Activated CD4-positive, CD25-positive, alpha-beta regulatory T cell treated with anti-CD3 and anti-CD28 coated beads, Interleukin-2, amount 50 U/mL, for 16 hours (primary cell): ENCODE measurements at regions not wholly inside any gene's neighbourhood (a gene's known extent, or its start where the extent isn't known, plus 50 kb on each side); places are given as distances from the start of the nearest gene placed in this dataset.
"Not testable (repeated sequence)": the region's sequence is repeated elsewhere in the genome, so short reads cannot be mapped to it uniquely, and the experiment has no call there.

Source experiments
- DNase-seq: peaks from one replicate; pipeline ENCODE4 v3.0.0-alpha.2; 2020; ENCODE audit warnings: low read depth, low spot score

DNA sequence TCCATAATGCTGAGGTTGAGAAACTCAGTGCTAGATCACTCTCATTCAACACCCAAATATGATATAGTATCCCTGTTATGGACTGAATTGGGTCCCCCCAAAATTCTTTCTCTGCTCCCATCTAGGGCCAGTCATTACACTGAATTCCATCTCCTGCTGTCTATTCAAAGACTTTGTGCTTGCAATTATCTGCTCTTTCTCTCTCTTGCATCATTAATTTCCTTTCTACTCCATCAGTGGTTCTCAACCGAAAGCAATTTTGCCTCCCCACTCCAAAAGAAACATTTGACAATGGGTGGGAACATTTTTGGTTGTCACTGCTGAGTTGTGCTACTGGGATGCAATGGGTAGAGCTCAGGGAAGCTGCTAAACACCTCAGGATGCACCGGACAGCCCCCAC lies 271.5 kb upstream of the CDYL start:
- DNase-seq = no peak

DNA sequence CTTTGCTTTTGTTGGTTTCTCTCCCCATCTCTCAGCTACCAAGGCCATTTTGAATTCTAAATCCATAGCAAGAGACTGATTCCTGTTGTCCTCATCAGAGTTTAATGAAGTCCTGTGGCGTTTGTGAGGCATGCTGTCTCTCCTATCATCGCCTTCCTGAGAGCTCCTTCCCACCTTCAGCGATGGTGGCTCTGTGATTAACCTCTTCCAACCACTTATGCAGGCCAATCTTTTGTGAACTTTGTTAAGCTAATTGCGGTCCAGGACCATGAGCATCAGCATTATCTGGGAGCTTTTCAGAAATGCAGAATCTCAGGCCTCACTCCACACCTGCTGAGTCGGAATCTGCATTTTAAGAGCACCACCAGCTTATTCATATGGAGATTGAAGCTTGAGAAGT lies 272.5 kb upstream of the CDYL start:
- no peak for DNase-seq

DNA sequence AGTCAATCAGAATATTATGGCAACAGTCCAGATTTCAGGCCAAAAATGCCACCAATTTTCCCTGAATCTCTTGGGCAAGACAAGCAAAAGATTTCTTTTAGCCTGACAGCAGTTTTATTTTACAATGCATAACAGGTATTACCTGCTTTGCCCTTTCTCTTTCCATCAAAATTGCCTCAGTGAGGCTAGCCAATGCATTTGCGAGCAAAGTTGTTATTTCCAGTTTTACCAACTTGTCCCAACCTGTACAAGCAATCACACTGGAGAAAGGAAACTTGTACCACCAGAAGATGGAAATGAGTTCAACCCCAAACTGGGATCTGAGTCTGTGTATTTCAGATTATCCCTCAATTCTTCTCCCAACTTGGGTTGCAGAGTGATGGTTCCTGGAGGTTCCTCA lies 279.9 kb upstream of the CDYL start:
- DNase-seq = no peak

DNA sequence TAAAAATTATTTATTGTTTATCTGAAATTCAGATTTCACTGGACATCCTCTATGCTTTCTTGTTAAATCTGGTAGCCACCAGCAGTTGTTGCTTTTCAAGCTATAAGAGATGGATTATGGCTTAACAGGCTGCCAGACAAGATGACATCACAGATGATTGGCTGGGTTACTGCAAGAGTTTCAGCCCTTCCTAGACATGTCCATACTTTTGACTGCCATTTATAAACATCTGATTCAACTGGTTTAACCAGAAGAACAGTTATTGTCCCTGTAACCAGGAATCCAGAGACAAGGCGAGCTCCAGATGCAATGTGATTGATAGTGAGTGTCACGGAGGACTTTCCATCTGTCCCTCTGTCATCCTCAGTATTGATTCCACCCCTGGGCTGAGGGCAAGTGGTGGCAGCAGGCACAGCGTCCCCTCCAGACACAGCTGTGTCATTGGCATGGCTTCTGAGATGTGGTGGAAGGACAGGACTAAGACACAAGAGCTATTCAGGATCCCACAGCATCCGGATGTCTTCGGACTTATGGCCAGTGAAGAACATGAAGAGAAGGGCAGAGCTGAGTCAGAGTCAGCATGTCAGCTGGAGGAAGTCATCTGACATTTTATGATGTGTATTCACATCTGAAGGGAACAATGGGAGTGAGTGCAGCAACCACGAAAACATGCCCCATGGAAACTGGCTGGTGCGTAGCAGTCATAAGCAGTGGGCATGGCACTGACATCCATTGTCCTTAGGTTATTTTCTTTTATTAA lies 284.5 kb upstream of the CDYL start:
- DNase-seq = no peak

DNA sequence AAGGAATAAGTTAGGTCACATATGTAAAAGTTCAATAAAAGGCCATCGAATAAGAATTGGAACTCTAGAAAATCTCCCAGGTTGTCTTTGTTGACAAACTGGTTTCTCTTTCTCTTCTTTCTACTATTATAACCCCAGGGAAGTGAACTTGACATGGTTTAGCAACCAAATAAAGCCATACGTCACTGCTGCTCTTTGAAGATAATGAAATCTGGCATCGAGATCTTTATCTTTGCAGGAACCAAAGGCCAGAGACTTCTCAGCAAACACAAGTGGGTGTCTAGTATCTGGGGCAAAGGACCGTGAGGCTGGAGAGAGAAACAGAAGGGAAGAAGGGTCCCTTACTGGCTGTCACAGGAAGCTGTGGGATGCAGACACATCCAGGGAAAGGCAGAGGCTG lies 286.7 kb upstream of the CDYL start:
- no peak for DNase-seq

DNA sequence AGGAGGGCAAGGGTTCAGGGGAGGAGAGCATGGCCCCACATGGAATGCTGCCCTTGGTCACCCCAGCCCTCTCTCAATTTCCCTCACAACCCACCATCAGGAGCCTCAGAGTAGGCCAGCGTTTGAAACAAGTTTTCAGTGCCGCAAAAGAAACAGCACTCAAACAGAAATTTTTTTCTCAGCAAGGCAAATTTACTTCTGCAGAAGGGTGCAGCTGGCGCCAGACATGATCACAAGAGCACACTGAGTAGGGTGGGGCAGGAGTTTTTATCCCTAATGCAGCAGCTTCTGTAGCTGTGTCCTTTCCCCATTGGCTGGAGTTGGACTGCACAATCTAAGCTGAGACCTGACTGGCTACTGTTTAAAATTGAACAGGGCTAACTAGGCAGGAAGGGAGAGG lies 287.8 kb upstream of the CDYL start:
- DNase-seq = no peak

DNA sequence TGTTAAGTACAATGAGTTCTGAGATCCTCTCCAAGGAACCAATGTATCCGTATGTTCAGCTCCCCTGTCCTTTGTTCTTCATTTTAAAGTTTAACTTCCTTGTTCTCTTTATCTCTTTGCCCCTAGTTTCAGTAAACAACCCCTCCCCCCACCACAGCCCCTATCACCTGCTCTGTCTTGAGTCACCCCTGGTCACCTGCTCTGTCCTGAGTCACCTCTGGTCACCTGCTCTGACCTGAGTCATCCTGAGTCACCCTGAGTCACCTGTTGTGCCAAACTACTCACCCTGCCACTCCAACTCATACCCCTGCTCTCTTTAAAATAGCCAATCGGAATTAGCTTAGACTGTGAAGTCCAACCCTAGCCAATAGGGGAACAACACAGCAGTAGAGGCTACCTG lies 288.7 kb upstream of the CDYL start:
- DNase-seq = no peak

DNA sequence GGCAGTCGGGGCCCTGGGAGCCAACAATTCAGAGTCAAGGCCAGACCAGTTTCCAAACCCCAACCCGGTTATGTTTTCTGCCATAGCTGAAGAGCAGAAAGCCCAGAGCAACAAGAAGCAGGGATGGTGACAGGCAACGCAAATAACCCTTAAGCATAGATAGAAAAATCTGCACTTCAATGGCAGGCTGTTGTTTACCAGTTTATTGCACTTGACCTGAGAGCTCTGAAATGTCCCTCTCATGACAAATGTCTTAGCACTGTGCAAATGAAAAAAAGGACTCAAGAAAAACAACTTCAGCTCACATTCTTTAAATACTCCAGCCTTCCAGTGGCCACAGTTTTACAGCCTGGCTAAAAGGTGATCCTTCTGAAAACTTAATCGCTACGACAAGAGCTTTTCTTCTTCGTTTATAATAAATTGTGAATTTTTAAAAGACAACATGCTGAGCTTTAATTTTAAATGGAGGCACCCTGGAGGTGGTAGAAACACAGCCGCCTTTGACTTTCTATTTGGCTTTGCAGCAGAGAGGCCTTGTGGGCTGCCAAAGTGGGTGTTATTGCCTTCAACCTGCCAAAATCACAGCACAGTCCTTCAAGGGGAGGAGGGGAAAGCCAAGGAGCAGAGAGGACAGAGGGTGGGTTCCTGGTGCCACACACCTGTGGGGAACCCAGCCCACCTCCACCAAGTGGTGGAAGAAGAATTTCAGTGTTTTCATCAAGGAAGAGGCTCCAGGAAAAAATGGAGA lies 289.5 kb upstream of the CDYL start:
- DNase-seq = no peak

DNA sequence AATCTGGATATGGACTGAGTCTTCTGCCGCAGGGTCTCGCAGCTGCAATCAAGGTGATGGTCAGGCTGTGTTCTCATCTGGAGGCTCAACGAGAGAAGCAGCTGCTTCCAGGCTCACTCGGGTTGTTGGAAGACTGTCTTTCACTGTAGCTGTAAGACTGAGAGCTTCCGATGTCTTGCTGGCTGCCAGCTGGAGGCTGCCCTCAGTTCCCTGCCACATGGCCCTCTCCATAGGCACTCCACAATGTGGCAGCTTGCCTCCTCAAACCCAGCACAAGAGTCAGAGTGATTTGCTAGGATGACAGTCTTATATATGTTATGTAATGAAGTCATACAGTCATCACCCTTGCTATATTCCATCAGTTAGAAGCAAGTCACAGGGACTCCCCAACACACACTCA lies 290.5 kb upstream of the CDYL start:
- no peak for DNase-seq

DNA sequence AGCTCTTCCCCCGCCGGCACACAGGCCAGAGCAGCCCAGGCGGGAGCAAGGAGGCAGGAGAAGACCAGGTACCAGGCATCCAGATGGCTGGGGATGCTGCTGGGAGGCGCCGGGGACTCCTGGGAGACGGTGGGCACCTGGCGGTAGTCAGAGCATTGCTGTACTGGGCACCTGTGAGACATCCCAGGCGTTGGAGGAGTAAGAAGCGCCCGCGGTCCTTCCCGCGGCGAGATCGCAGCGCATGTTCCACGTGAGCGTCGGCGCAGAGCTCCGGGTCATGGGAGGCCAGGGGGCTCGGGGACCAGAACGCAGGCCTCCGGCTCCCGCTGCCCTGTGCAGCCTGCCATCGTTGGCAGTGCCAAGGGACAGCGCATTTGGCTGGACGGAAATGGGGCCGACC lies 293.7 kb upstream of the CDYL start:
- DNase-seq = no peak

DNA sequence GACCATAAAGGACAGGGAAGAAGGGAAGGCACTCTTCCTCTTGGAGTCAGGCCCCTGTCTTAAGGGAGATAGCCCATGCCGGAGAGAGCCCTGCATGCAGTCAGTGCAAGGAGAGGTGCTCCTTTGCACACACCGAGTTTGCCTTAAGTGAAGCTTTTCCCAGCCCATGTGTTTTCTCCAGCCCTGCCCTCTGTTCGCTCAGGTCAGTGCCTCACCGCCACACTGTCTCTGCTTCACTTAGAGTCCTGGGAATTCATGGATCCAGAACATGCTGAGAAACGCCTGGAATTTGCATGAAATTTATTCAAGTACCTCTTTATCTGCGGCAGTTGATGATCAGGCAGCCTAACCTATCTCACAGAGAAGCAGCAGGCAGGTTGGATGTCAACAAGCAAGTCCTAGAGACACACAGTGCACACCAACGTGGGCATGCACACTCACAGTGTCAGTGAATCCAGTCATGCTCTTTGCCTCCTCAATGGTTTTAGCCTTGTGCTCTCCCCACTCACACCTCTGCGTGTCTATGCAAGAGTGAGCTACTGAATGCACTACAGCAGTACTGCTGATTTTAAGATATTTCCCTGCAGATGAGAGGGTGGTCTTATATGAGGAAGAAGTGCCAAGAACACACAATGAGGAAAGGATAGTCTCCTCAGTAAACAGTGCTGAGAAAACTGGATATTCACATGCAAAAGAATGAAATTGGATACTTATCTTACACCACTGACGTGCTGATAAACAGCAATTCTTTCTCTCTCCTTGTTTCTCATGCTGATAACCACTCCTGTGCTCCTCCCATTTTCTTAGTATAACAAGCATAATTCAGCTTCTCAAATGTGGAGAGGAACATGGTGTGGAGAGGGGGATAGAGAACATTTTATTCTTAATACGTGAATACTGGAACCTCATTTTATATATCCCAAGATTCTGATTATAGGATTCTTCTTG lies 295.1 kb upstream of the CDYL start:
- no peak for DNase-seq

DNA sequence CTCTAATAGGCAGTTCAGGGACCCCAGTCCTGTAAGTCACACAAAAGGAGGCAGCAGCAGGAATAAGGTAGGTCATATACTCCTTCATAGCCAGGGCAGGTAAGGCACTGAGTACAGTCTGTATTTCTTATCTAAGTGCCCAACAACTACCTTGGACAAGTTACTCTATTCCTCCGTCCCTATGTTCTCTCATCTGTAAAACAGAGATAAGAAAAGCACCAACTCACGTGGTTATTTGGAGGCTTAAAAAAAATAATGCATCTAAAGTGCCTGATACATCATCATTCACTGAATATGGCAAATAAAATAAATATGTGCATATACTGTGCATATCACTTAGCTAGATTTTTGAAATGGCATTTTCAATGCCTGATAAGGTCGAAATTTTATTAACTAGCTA lies 298.1 kb upstream of the CDYL start:
- no peak for DNase-seq

DNA sequence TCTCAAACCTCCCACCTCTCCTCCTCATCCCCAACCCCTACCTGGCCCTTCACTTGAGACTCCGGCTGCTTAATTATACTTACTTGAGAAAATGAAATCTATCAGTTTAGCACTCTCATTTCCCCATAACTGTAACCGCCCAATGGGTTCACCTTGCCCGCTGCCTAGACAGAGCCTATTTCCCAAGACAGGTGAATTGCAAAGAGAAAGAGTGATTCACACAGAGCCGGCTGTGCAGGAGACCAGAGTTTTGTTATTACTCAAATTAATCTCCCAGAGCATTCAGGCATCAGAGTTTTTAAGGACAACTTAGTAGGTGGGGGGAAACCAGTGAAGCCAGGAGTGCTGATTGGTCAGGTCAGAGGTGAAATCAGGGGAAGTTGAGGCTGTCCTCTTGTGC lies 301.4 kb upstream of the CDYL start:
- DNase-seq = no peak

DNA sequence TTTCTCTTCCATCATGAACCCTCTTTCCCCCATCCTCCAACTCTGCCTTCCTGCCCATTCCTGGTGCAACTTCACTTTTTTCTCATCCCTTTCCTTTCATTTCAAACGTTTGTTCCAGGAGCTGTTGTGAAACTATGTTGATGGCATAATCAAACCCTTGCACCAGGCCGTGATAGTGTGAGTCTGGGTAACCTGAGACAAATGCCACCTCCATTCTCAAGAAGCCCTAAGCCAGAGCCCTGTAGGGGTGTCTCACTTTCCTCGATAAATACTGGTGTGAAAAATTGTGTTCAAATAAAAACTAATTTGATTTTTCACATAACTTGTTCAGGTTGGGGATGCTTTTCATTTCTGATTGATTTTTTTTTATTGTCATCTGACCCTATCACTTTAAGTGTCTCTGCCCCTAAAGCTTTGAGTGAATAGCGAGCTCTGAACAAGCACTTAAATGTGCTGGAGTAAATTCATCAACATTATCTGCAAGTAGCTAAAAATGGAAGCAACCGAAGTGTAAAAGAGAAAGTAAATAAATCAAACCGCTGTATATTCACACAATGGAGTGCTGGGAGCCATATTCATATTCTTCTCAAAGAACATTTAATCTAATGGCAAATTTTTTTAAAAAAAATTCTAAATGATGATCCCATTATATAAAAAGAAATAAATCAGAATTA lies 303.1 kb upstream of the CDYL start:
- no peak for DNase-seq

DNA sequence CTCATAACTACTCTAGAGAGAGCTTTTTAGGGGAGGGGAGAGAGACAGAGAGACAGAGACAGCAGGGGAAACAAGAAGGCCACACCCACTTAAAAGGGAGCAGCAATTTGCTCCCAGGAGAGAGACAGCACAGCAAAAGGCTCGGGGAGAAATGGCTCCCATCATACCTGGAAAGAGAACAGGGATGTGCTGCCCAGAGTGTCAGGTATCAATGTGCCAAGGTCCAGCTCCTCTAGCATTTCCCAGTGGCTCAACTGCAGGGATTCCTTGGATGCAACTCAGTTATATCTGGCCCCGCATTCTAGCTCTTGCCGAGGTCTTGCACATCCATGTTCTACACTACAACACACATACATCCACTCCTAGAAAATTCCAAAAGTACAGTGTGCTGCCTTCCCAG lies 304.0 kb upstream of the CDYL start:
- no peak for DNase-seq

DNA sequence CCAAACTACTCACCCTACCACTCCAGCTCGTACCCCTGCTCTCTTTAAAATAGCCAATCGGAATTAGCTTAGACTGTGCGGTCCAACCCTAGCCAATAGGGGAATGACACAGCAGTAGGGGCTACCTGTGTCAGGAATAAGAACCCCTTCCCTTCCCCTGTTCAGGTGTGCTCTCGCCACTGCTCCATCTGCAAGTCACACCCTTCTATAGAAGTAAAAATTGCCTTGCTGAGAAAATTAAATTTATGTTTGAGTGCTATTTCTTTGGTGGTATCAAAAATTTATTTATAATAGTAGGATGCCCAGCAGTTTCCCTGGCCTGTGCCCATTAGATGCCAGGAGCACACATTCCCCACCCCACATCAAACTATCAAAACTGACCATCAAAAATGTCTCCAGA lies 304.7 kb upstream of the CDYL start:
- DNase-seq = not testable (repeated sequence)

DNA sequence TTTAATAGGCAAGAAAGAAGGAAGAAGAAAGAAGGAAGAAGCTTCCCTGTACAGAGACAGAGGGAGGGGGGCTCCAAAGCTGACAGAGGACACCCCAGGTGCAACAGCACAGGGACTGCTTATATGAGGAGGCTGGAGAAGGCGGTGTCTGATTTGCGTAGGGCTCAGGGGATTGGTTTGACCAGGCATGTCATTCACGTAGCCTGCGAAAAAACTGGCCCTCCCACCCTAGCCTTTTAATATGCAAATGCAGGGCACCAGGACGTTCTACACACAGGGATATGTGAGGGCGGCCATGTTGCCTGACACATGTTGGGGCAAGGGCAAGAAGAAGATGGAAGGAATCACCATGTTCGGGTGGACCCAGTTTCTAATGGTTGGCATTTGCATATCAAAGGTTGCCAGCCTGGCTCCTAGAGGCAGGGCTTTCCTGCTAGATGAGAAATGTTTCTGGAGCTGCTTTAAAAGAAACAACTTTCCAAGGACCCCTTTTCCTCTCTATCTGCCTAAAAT lies 305.4 kb upstream of the CDYL start:
- no peak for DNase-seq

DNA sequence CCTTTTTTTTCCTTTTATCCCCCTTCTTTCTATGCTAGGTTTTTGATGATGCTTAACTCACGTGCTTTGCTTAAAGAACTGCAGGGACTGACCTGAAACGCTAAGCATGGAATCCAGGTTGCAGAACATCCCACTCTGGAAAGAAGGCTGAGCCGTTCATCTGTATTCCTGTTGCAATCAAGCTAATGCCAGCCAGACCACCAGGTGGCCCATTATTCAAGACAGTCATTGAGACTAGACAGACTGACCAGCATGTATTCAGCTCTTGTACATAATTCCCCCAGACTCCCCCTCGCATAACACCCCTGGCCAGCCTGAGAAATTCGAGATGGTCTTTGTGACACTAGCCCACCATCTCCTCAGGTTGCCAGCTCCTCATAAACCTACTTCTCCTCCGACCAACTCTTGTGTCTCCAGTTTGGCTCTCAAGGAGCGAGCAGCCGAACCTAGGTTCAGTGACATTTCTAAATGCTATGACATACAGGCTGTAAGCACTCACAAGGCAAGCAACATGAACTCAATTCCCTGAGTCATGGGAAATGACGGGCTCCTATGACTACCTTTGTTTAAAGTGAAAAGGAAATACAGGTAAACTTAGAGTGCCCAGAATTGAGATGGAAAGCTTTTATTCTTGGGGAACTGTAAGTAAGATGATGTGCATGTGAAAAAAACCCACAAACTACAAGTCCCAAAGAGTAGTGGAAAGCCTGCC lies 309.3 kb upstream of the CDYL start:
- DNase-seq = no peak

DNA sequence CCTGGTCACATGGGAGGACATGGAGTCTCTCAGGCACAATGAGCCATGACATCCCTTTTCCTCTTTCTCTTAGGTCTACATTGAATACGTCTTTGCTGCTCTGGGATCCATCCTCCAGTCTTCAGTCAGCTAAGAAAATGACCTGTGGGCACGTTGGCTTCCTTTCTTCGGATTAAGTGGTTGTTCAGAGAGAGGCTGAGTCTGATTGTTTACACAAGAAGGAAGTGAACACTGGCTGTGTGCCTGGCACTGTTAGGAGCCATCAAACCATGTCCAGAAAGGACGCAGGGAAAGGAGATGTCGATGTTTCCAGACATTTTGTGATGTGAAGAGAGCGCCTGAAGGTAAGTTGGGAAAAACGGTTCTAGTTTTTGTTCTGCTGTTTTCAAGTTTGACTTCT lies 309.9 kb upstream of the CDYL start:
- no peak for DNase-seq

DNA sequence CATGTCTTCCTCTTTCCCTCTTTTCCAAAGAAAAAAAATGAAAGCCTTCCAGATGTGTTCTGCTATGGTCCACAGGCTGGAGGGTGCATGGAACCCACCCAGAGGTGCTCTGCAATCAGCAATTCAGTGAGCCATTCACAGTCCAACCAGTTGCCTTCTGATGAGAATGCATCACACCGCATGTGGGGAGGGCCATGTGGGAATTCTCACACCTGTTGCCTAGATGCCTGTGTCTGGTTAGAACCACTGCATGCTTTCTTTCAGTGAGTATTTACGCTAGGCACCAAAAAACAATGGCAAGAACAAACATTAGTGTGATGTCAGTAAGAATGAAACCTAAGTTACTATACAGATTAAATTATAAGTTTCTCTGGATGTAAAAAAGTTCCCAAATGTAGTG lies 311.6 kb upstream of the CDYL start:
- DNase-seq = no peak

DNA sequence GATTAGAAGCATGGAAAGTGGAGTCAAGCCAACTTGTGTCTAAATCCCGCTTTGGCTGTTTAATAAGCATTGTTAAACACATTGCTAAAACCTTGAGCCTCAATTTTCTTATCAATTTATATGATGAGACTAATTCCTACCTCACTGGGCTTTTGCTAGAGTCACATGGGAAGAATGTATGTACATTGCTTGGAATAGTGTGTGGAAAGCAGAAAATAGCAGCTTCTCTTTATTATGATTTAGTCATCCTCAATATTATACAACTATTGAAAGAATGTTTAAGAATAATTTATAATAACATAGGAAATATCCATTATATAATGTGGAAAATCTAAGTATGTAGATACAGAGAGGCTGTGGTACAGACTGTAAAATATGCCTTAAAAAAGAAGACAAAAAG lies 313.0 kb upstream of the CDYL start:
- DNase-seq = no peak
